Transverse colon (tissue), 4 donors: ENCODE measurements at regions not wholly inside any gene's neighbourhood (a gene's known extent, or its start where the extent isn't known, plus 50 kb on each side); places are given as distances from the start of the nearest gene placed in this dataset.

Source experiments
- DNase-seq: peaks from one replicate; pipeline ENCODE4 v3.0.0-alpha.2; 2019
- H3K27ac ChIP-seq, 4 donors: fragments of 200-600 bp; sonication (generic); 2 replicates each; pipeline ENCODE4 v1.5.1; 2016 to 2018; ENCODE audit warnings: inconsistent platforms in 4 of 4
- H3K27me3 ChIP-seq: fragments of 200-600 bp; sonication (generic); 2 replicates; pipeline ENCODE4 v1.5.1; 2017; ENCODE audit warnings: inconsistent platforms
- H3K36me3 ChIP-seq, 4 donors: fragments of 200-600 bp; sonication (generic); 2 replicates each; pipeline ENCODE4 v1.5.1; 2017 to 2019; ENCODE audit warnings: inconsistent platforms in 4 of 4
- H3K4me1 ChIP-seq, 4 donors: fragments of 200-600 bp; sonication (generic); 2 replicates each; pipeline ENCODE4 v1.5.1; 2017 to 2020; ENCODE audit warnings: inconsistent platforms in 4 of 4
- H3K4me3 ChIP-seq, 4 donors: fragments of 200-600 bp; sonication (generic); 1 replicate in 1 of 4; 2 replicates in 3 of 4; pipeline versions ENCODE4 v1.5.1 to v1.6.1; 2017 to 2019; ENCODE audit warnings: inconsistent platforms in 4 of 4
- H3K9me3 ChIP-seq, 2 donors: fragments of 200-600 bp; sonication (generic); 2 replicates each; pipeline ENCODE4 v1.5.1; 2017 to 2019; ENCODE audit warnings: inconsistent platforms in 2 of 2
- EP300 ChIP-seq: sonication (generic); formaldehyde crosslinking; IDR thresholded peaks from one replicate; pipeline ENCODE4 v1.6.1; 2017; ENCODE audit warnings: antibody characterized with exemption, low read depth
- POLR2A ChIP-seq: fragments of 450-650 bp; IDR thresholded peaks from one replicate; pipeline ENCODE4 v1.6.1; 2016; ENCODE audit warnings: antibody characterized with exemption, mild to moderate bottlenecking, moderate library complexity
- POLR2AphosphoS5 ChIP-seq, 3 donors: sonication (generic); formaldehyde crosslinking; IDR thresholded peaks; one replicate each; pipeline ENCODE4 v1.6.1; 2016; ENCODE audit warnings: antibody characterized with exemption in 3 of 3
- WGBS, 2 donors: methylation state at CpG; one replicate each; pipeline ENCODE4 v1.1.5; 2018; ENCODE audit warnings: low coverage in 1 of 2; 5-methylcytosine and 5-hydroxymethylcytosine counted together
- in situ Hi-C, 4 donors: fragments of 200-750 bp; cut with MboI; loops; one replicate each; pipeline versions ENCODE4 v1.15.0 to v1.15.1; 2017; ENCODE audit warnings: low sequenced_read_pairs in 3 of 4, low pct_ligation_motif_present in 1 of 4, low pct_unique_long_range_greater_than_20kb in 1 of 4
- intact Hi-C: fragments of 100-400 bp; cut with DNase I; formaldehyde crosslinking; loops from one replicate; pipeline ENCODE4 v1.15.1; 2023; ENCODE audit warnings: low total_unique reads
- TF ChIP-seq, protein P1 (sequence below), 5 experiments: fragments of 200-600 bp in 3 of 5; fragments of 450-650 bp in 2 of 5; sonication (generic) in 3 of 5; IDR thresholded peaks; 1 replicate in 2 of 5; 2 replicates in 3 of 5; pipeline ENCODE4 v1.5.1; 2016 to 2017; ENCODE audit warnings: antibody characterized with exemption in 5 of 5, inconsistent platforms in 3 of 5, mild to moderate bottlenecking in 2 of 5, moderate library complexity in 1 of 5

DNA sequence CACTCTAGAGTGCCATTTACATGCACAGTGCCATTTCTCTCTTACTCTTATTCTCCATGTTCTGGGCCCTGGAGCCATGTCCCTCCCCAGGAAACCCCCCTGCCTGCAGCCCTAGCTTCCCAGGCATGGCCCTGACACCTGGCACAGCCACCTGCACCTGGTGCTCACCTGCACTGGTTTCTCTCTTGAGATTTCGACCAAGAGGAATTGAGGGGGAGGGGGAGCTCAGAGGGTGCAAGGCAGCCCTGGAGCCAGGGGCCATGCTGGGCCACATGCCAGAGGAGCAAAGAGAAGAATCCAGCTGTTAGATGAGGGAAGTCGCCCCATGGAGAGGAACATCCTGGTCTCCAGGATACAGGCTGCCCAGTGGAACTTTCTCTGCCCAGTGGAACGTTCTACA, 65.0 kb upstream of the RAPGEF1 start:
- in situ Hi-C loops: no loop called here
- Histone ChIP-seq H3K36me3 (no peaks in the 10 kb centered on the region), H3K27me3 (peaks cover 58% of the 10 kb centered on the region), H3K4me1 (no peaks in the 10 kb centered on the region), H3K4me3 (no peak overlapping the region), H3K9me3 (no peaks in the 10 kb centered on the region), H3K27ac (no peak overlapping the region)
- intact Hi-C loops: no loop called here
- DNase-seq: no peak
- 43 to 45% methylated on average over 1 to 3 of the region's 3 CpGs for WGBS, 2 donors
- TF ChIP-seq, protein P1, sequence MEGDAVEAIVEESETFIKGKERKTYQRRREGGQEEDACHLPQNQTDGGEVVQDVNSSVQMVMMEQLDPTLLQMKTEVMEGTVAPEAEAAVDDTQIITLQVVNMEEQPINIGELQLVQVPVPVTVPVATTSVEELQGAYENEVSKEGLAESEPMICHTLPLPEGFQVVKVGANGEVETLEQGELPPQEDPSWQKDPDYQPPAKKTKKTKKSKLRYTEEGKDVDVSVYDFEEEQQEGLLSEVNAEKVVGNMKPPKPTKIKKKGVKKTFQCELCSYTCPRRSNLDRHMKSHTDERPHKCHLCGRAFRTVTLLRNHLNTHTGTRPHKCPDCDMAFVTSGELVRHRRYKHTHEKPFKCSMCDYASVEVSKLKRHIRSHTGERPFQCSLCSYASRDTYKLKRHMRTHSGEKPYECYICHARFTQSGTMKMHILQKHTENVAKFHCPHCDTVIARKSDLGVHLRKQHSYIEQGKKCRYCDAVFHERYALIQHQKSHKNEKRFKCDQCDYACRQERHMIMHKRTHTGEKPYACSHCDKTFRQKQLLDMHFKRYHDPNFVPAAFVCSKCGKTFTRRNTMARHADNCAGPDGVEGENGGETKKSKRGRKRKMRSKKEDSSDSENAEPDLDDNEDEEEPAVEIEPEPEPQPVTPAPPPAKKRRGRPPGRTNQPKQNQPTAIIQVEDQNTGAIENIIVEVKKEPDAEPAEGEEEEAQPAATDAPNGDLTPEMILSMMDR (IDR thresholded peaks at IDR 0.05): no peak
- no peak for TF ChIP-seq POLR2A
- no peak for TF ChIP-seq POLR2AphosphoS5 (IDR thresholded peaks at IDR 0.05)
- TF ChIP-seq EP300: no peak

DNA sequence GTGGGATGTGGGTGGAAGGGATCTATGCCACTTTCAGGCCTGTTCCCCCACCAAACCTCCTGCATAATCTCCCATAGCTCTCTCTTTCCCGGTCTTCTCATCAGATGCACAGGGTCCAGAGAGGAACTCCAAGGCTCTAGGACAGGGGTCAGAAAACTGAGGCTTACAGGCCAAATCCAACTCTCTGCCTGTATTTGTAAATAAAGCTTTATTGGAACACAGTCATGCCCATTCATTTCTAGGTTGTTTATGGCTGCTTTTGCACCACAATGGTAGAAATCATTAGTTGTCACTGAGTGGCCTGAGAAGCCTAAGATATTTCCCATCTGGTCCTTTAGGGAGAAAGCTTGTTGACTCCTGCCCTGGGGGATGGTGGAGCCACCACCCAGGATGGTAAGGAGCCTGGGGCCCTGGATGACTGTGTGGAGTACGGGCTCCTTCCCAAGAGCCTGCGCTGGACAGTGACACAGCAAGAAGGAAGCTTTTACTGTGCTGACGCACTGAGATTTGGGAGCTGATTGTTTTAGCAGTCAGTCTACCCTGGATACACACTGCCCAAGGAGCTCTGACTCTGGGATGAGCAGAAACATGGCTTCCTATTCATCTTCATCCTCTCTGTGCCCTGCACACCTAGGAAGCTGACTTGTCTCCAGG, 64.0 kb upstream of the RAPGEF1 start:
- no peaks in the 10 kb centered on the region for H3K36me3 ChIP-seq
- H3K27me3 ChIP-seq: peaks cover 51% of the 10 kb centered on the region
- intact Hi-C loops: no loop called here
- H3K9me3 ChIP-seq: no peaks in the 10 kb centered on the region
- H3K4me1 ChIP-seq: no peaks in the 10 kb centered on the region
- 84% methylated on average over 4 of the region's 4 CpGs; no CpG with 5 or more reads in 1 of the 2 donors for WGBS, 2 donors
- no peak overlapping the region for H3K4me3 ChIP-seq
- TF ChIP-seq POLR2A (no peak), EP300 (no peak), POLR2AphosphoS5 (IDR thresholded peaks at IDR 0.05) (no peak)
- TF ChIP-seq, protein P1 (IDR thresholded peaks at IDR 0.05): no peak
- no peak for DNase-seq
- no peak overlapping the region for H3K27ac ChIP-seq
- in situ Hi-C loops: no loop called here

DNA sequence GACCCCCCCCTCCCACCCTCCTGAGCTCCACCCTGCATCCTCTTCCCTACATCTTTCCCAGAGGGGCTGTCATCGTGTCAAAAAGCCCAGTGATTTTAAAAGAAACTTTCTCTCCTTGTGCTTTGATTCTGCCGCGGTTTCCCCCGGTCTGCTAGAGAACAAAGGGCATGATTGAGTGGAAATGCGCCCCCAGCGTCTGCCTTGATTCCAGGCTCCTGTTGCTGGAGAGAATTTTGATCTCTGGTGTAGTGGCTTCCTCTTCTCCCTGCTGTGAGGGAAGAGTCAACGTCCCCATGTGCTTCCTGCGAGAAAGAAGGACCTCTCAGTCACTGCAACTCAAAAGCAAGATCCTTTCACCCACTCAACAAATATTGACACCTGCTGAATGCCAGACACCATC, 61.9 kb upstream of the RAPGEF1 start:
- in situ Hi-C loops: no loop called here
- H3K27me3 ChIP-seq: peaks cover 33% of the 10 kb centered on the region
- WGBS, 2 donors: 28% methylated on average over 8 of the region's 8 CpGs; no CpG with 5 or more reads in 1 of the 2 donors

DNA sequence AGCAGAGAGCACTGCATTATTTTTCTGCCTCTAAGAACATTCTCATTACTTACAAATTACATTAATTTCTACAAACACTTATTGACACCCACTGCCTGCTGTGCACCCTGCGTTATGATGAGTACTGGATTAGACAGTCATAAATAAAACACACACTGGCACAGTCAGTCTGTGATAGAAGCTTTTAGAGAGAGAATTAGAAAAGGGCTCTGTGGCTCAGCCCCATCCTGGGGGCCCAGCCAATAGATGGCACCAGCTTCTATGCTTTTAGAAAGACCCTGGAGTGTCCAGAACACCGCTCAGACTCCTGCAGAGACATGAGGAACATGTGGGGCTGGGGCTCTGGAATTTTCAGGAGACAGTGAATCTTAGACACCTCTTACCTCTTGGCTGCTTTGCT, 61.0 kb upstream of the RAPGEF1 start:
- no peak for DNase-seq
- no peak for TF ChIP-seq EP300
- no peak overlapping the region for H3K27ac ChIP-seq
- H3K4me1 ChIP-seq: no peaks in the 10 kb centered on the region
- H3K36me3 ChIP-seq: no peaks in the 10 kb centered on the region
- no peak overlapping the region for H3K4me3 ChIP-seq
- WGBS, 2 donors: 65 to 100% methylated on average over 1 to 2 of the region's 2 CpGs
- intact Hi-C loops: no loop called here
- peaks cover 23% of the 10 kb centered on the region for H3K27me3 ChIP-seq
- in situ Hi-C loops: no loop called here
- no peaks in the 10 kb centered on the region for H3K9me3 ChIP-seq

More for the DNA sequence above, 61.9 kb upstream of the RAPGEF1 start:
- no peaks in the 10 kb centered on the region for H3K9me3 ChIP-seq
- TF ChIP-seq EP300 (no peak), POLR2A (no peak), POLR2AphosphoS5 (IDR thresholded peaks at IDR 0.05) (no peak)
- TF ChIP-seq, protein P1 (IDR thresholded peaks at IDR 0.05): no peak
- no peaks in the 10 kb centered on the region for H3K36me3 ChIP-seq
- DNase-seq: no peak
- H3K27ac ChIP-seq: no peak overlapping the region
- no peaks in the 10 kb centered on the region for H3K4me1 ChIP-seq
- intact Hi-C loops: no loop called here
- no peak overlapping the region for H3K4me3 ChIP-seq

DNA sequence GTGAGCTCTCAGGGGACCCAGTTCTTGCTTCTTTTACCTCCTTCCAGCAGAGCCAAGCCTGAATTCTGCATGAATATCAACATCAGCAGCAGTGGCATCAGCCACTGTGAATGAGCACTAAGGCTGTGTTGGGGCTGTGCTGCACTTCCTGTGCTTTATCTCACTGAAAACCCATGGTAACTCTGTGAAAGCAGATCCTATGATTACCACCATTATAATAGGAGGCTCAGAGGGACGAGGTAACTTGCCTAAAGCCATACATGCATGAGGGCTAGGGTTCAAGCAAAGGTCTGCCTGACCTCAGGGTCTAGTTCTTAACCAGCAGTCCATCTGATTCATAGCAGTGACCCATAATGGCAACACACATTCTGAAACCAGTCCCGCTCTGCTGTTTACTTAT, 60.5 kb upstream of the RAPGEF1 start:
- intact Hi-C loops: no loop called here
- Histone ChIP-seq H3K27me3 (peaks cover 19% of the 10 kb centered on the region), H3K36me3 (no peaks in the 10 kb centered on the region), H3K9me3 (no peaks in the 10 kb centered on the region), H3K4me1 (no peaks in the 10 kb centered on the region), H3K27ac (no peak overlapping the region), H3K4me3 (no peak overlapping the region)
- TF ChIP-seq POLR2A (no peak), POLR2AphosphoS5 (IDR thresholded peaks at IDR 0.05) (no peak), EP300 (no peak)
- TF ChIP-seq, protein P1 (IDR thresholded peaks at IDR 0.05): no peak
- DNase-seq: no peak
- in situ Hi-C loops: no loop called here
- 47 to 100% methylated on average over 1 to 2 of the region's 2 CpGs for WGBS, 2 donors
